ENCODE measurements at regions not wholly inside any gene's neighbourhood (a gene's known extent, or its start where the extent isn't known, plus 50 kb on each side); places are given as distances from the start of the nearest gene placed in this dataset.

DNA sequence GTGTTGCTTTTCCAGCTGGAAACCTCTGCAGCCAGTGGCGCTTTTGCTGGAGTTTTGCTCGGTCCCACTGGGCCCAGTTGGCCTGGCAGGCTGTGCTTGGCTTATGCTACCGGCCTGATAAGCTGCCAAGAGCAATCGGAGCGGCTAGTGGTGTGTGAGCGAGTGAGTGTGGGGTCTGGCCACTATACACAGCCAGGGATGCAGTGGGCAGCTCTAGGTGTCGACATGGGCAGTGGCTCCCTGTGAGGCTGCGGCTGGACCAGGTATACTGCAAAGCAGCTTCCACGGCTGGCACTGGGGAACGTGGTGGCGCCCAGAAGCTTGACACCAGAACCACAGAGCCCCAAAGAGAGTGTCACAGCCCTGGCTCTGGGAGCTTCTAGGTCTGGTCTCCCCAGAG lies 996.5 kb downstream of the GRIK2 start:
- H3K27me3 ChIP-seq (ENCODE audit: control insufficient read depth in 2 of 2, insufficient read depth in 2 of 2, low read length in 2 of 2) = no peaks in the 10 kb centered on the region
- no peak overlapping the region for H3K4me3 ChIP-seq
- DNase-seq (ENCODE audit: extremely low read depth in 1 of 4, low spot score in 3 of 4) (no peak), FAIRE-seq (no peak), ATAC-seq (no peak)
- ChIA-PET CTCF (ENCODE audit: low intra/inter-chr PET ratio) (no interaction called here), POLR2A (no interaction called here)
- in situ Hi-C loops (cut with MboI) (no loop called here), intact Hi-C loops (cut with micrococcal nuclease) (no loop called here)
- no peak overlapping the region for H3K9ac ChIP-seq (ENCODE audit: insufficient read depth in 1 of 2, low read depth in 2 of 2, low read length in 2 of 2)
- H2AFZ ChIP-seq (ENCODE audit: low read depth, low read length) = no peak overlapping the region
- TF ChIP-seq ZNF316 (IDR thresholded peaks at IDR 0.05) (no peak), NR2F6 (CRISPR knock-in tag; IDR thresholded peaks at IDR 0.05) (no peak), FUS (optimal IDR thresholded peaks at IDR 0.05; ENCODE audit: low read depth, low read length) (no peak)
- TF ChIP-seq, protein P1, sequence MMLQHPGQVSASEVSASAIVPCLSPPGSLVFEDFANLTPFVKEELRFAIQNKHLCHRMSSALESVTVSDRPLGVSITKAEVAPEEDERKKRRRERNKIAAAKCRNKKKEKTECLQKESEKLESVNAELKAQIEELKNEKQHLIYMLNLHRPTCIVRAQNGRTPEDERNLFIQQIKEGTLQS (IDR thresholded peaks at IDR 0.05) = no peak
- TF ChIP-seq, protein P1 (CRISPR knock-in tag; conservative IDR thresholded peaks at IDR 0.05) = no peak
- no peak overlapping the region for H3K4me2 ChIP-seq (ENCODE audit: insufficient read depth, low read length)
- no peaks in the 10 kb centered on the region for H3K4me1 ChIP-seq (replicated peaks in 1 of 2; ENCODE audit: control insufficient read depth in 2 of 2, insufficient read depth in 2 of 2, low read length in 2 of 2)
- H3K27ac ChIP-seq (ENCODE audit: extremely low read depth, low read depth, low read length) = no peak overlapping the region
- H4K20me1 ChIP-seq (replicated peaks; ENCODE audit: control insufficient read depth, insufficient read depth, low read length) = no peaks in the 10 kb centered on the region
- 2% methylated on average over 11 of the region's 11 CpGs for WGBS (ENCODE audit: insufficient coverage, low coverage, missing lambda C conversion rate)
- H3K36me3 ChIP-seq (ENCODE audit: control insufficient read depth, insufficient read depth, low read length) = no peaks in the 10 kb centered on the region
- no TSS peak for BruUV-seq (replicated peaks)
- H3K79me2 ChIP-seq (ENCODE audit: control insufficient read depth, insufficient read depth, low read length) = no peaks in the 10 kb centered on the region
- H3K9me3 ChIP-seq (replicated peaks; ENCODE audit: control insufficient read depth, insufficient read depth, low read depth, low read length) = no peaks in the 10 kb centered on the region
- no peaks in the 10 kb centered on the region for H3K9me1 ChIP-seq (ENCODE audit: control insufficient read depth, insufficient read depth, low read length)

DNA sequence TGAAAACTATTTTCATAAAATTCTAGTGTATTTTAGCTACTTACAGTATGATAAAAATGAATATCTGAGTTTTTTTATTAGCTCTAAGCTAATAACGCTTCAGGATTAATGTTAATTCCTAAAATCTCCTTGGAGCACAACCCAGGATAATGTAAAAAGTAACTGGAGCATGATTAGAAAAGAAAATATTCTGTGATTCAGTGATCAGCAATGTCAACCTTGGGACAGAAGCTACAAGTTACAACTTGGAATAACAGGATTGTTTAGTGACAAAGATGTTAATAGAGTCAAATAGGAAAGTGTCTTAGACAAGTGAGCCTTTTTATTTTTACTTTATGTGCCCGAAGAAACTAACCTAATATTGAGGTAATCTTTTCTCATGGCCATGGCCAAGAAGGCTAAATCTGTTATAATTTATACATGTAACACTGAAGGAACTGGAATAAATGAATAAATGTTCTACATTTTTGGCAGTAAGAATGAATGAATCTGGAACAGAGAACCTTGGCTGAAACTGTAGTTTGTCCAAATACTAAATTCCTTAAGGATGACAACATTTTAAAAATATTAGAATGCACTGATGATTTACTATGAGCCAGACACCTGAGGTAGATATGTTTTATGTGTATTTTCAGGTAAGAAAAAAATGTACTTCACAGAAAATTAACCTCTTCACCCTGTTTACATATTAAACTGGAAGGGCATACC lies 994.0 kb downstream of the GRIK2 start:
- ATAC-seq = no peak
- H3K9ac ChIP-seq (ENCODE audit: insufficient read depth in 1 of 2, low read depth in 2 of 2, low read length in 2 of 2) = no peak overlapping the region
- BruUV-seq (replicated peaks) = no TSS peak
- no peaks in the 10 kb centered on the region for H3K9me1 ChIP-seq (ENCODE audit: control insufficient read depth, insufficient read depth, low read length)
- no peaks in the 10 kb centered on the region for H3K36me3 ChIP-seq (ENCODE audit: control insufficient read depth, insufficient read depth, low read length)
- H3K27me3 ChIP-seq (ENCODE audit: control insufficient read depth in 2 of 2, insufficient read depth in 2 of 2, low read length in 2 of 2) = no peaks in the 10 kb centered on the region
- no peak overlapping the region for H3K27ac ChIP-seq (ENCODE audit: extremely low read depth, low read depth, low read length)
- H3K4me3 ChIP-seq = no peak overlapping the region
- no peak overlapping the region for H2AFZ ChIP-seq (ENCODE audit: low read depth, low read length)
- no peaks in the 10 kb centered on the region for H3K9me3 ChIP-seq (replicated peaks; ENCODE audit: control insufficient read depth, insufficient read depth, low read depth, low read length)
- in situ Hi-C loops (cut with MboI) (no loop called here), intact Hi-C loops (cut with micrococcal nuclease) (no loop called here)
- H3K79me2 ChIP-seq (ENCODE audit: control insufficient read depth, insufficient read depth, low read length) = no peaks in the 10 kb centered on the region
- WGBS (ENCODE audit: insufficient coverage, low coverage, missing lambda C conversion rate) = 0% methylated on average over 2 of the region's 2 CpGs
- no peak overlapping the region for H3K4me2 ChIP-seq (ENCODE audit: insufficient read depth, low read length)
- no peaks in the 10 kb centered on the region for H4K20me1 ChIP-seq (replicated peaks; ENCODE audit: control insufficient read depth, insufficient read depth, low read length)
- no peaks in the 10 kb centered on the region for H3K4me1 ChIP-seq (replicated peaks in 1 of 2; ENCODE audit: control insufficient read depth in 2 of 2, insufficient read depth in 2 of 2, low read length in 2 of 2)
- POLR2A ChIA-PET = no interaction called here
- FAIRE-seq = no peak
- no peak for DNase-seq (ENCODE audit: extremely low read depth in 1 of 4, low spot score in 3 of 4)
- CTCF ChIA-PET (ENCODE audit: low intra/inter-chr PET ratio) = no interaction called here
- TF ChIP-seq SAFB (IDR thresholded peaks at IDR 0.05; ENCODE audit: borderline replicate concordance, low read depth, low read length) = no peak
- TF ChIP-seq CBX1 (IDR thresholded peaks at IDR 0.05; ENCODE audit: low read depth) = no peak
- TF ChIP-seq, protein P2, sequence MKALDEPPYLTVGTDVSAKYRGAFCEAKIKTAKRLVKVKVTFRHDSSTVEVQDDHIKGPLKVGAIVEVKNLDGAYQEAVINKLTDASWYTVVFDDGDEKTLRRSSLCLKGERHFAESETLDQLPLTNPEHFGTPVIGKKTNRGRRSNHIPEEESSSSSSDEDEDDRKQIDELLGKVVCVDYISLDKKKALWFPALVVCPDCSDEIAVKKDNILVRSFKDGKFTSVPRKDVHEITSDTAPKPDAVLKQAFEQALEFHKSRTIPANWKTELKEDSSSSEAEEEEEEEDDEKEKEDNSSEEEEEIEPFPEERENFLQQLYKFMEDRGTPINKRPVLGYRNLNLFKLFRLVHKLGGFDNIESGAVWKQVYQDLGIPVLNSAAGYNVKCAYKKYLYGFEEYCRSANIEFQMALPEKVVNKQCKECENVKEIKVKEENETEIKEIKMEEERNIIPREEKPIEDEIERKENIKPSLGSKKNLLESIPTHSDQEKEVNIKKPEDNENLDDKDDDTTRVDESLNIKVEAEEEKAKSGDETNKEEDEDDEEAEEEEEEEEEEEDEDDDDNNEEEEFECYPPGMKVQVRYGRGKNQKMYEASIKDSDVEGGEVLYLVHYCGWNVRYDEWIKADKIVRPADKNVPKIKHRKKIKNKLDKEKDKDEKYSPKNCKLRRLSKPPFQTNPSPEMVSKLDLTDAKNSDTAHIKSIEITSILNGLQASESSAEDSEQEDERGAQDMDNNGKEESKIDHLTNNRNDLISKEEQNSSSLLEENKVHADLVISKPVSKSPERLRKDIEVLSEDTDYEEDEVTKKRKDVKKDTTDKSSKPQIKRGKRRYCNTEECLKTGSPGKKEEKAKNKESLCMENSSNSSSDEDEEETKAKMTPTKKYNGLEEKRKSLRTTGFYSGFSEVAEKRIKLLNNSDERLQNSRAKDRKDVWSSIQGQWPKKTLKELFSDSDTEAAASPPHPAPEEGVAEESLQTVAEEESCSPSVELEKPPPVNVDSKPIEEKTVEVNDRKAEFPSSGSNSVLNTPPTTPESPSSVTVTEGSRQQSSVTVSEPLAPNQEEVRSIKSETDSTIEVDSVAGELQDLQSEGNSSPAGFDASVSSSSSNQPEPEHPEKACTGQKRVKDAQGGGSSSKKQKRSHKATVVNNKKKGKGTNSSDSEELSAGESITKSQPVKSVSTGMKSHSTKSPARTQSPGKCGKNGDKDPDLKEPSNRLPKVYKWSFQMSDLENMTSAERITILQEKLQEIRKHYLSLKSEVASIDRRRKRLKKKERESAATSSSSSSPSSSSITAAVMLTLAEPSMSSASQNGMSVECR (CRISPR knock-in tag; IDR thresholded peaks at IDR 0.05) = no peak
- TF ChIP-seq TGIF2 (CRISPR knock-in tag; IDR thresholded peaks at IDR 0.05) = no peak
- TF ChIP-seq, protein P3, sequence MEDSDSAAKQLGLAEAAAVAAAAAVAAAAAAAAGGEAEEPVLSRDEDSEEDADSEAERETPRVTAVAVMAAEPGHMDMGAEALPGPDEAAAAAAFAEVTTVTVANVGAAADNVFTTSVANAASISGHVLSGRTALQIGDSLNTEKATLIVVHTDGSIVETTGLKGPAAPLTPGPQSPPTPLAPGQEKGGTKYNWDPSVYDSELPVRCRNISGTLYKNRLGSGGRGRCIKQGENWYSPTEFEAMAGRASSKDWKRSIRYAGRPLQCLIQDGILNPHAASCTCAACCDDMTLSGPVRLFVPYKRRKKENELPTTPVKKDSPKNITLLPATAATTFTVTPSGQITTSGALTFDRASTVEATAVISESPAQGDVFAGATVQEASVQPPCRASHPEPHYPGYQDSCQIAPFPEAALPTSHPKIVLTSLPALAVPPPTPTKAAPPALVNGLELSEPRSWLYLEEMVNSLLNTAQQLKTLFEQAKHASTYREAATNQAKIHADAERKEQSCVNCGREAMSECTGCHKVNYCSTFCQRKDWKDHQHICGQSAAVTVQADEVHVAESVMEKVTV (CRISPR knock-in tag; IDR thresholded peaks at IDR 0.05) = no peak
